GM12873 (cell line): ENCODE measurements at regions not wholly inside any gene's neighbourhood (a gene's known extent, or its start where the extent isn't known, plus 50 kb on each side); places are given as distances from the start of the nearest gene placed in this dataset.

Experiments used
- CTCF ChIP-seq: IDR thresholded peaks from 2 replicates; pipeline ENCODE4 v1.5.1; 2012; ENCODE audit warnings: low read depth, mild to moderate bottlenecking, moderate library complexity, low read length, control low read depth; ENCODE audit not compliant: insufficient read depth; ENCODE audit errors: missing control alignments

- no peak for TF ChIP-seq CTCF
These were observed 1257.0 kb upstream of the CDH18 start for GRCh38 chr5:21244982-21245381.

- no peak for TF ChIP-seq CTCF
These were observed 1250.8 kb upstream of the CDH18 start for GRCh38 chr5:21238786-21239185.

GRCh38 chr5:21237461-21237860, 1249.5 kb upstream of the CDH18 start:
- no peak for TF ChIP-seq CTCF

- no peak for TF ChIP-seq CTCF
These were observed 1249.0 kb upstream of the CDH18 start for GRCh38 chr5:21236971-21237427.

- no peak for TF ChIP-seq CTCF
These were observed 1248.1 kb upstream of the CDH18 start for GRCh38 chr5:21236104-21236503.

GRCh38 chr5:21225223-21226064, 1237.4 kb upstream of the CDH18 start:
- TF ChIP-seq CTCF, result no peak

- TF ChIP-seq CTCF, result no peak
These were observed 1233.6 kb upstream of the CDH18 start for GRCh38 chr5:21221616-21222015.
